ENCODE measurements at regions not wholly inside any gene's neighbourhood (a gene's known extent, or its start where the extent isn't known, plus 50 kb on each side); places are given as distances from the start of the nearest gene placed in this dataset.

DNA sequence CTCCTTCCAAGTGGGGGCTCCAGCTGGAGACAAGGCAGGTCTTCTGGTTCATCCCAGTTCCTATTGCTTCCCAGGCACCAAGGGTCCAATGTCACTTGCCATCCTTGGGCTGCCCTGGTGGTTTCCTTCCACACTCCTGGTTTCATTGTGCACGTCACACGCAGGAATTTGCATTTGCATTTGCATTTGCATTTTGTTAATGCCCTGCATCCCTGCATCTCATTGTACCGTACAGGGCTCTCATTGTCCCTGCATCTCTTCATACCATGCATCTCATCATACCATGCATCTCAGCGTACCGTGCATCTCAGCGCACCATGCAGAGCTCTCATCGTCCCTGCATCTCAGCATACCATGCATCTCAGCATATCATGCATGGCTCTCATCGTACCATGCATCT is 112.2 kb upstream of the SYT13 start:
- DNase-seq (ENCODE audit: low read depth, low spot score), result no peak
- ChIA-PET CTCF (no interaction called here), POLR2A (no interaction called here)
- Histone ChIP-seq H3K9me3 (ENCODE audit: control insufficient read depth, insufficient read depth, low read length) (no peaks in the 10 kb centered on the region), H3K27me3 (ENCODE audit: control insufficient read depth, insufficient read depth, low read length) (peaks cover 2% of the 10 kb centered on the region), H3K27ac (ENCODE audit: low read depth, low read length) (no peak overlapping the region), H3K4me3 (ENCODE audit: low read depth, low read length) (no peak overlapping the region)
- TF ChIP-seq, protein P1, sequence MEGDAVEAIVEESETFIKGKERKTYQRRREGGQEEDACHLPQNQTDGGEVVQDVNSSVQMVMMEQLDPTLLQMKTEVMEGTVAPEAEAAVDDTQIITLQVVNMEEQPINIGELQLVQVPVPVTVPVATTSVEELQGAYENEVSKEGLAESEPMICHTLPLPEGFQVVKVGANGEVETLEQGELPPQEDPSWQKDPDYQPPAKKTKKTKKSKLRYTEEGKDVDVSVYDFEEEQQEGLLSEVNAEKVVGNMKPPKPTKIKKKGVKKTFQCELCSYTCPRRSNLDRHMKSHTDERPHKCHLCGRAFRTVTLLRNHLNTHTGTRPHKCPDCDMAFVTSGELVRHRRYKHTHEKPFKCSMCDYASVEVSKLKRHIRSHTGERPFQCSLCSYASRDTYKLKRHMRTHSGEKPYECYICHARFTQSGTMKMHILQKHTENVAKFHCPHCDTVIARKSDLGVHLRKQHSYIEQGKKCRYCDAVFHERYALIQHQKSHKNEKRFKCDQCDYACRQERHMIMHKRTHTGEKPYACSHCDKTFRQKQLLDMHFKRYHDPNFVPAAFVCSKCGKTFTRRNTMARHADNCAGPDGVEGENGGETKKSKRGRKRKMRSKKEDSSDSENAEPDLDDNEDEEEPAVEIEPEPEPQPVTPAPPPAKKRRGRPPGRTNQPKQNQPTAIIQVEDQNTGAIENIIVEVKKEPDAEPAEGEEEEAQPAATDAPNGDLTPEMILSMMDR (IDR thresholded peaks at IDR 0.05; ENCODE audit: low read depth, low read length), result no peak

DNA sequence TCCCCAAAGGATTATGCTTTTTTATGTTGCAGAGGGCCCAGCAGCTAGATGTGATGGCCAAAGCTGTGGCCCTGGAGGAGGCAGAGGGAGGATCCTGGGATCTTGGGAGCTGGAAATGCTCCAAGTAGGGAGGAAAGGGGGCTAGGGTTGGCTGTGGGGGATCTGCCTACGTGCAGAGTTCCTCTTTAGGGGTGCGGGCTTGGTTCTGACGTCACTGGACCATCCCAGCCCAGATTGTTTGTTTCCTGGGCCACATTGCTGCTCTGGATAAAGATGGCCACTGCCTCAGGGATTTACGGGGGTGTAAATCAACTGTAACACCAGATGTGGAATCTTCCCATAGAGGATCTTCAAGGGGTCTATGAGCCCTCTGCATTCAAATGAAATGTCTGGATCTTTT is 110.3 kb upstream of the SYT13 start:
- ChIA-PET POLR2A (no interaction called here), CTCF (interaction anchor here (1.5 kb wide), 1 partner anchor 25 kb away, joined by 5 read pairs; no protein-coding TSS in a partner anchor)
- Histone ChIP-seq H3K9me3 (ENCODE audit: control insufficient read depth, insufficient read depth, low read length) (no peaks in the 10 kb centered on the region), H3K27ac (ENCODE audit: low read depth, low read length) (no peak overlapping the region), H3K4me3 (ENCODE audit: low read depth, low read length) (no peak overlapping the region), H3K27me3 (ENCODE audit: control insufficient read depth, insufficient read depth, low read length) (peaks cover 7% of the 10 kb centered on the region)
- no peak for DNase-seq (ENCODE audit: low read depth, low spot score)
- TF ChIP-seq, protein P1 (IDR thresholded peaks at IDR 0.05; ENCODE audit: low read depth, low read length), result no peak

DNA sequence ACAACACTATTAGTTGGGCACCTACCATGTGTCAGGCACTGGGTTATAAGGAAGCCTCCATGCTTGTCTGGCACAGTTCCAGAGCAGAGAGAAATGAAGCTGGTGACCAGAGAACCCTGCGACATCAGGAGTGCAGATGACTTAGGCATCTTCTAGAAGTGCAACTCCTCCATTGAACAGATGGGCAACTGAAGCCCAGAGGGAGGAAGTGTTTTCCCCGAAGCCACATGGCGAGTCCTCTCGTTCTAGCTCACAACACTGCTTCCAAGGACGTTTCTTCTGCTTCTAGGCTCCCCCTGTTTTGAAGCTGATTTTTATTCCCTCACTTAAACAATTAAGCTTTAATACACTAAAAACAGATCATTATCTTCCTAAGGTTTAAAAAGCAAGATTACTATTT is 109.8 kb upstream of the SYT13 start:
- no peak overlapping the region for H3K4me3 ChIP-seq (ENCODE audit: low read depth, low read length)
- DNase-seq (ENCODE audit: low read depth, low spot score), result no peak
- no peaks in the 10 kb centered on the region for H3K9me3 ChIP-seq (ENCODE audit: control insufficient read depth, insufficient read depth, low read length)
- ChIA-PET POLR2A (no interaction called here), CTCF (interaction anchor here (1.5 kb wide), 1 partner anchor 25 kb away, joined by 5 read pairs; no protein-coding TSS in a partner anchor)
- no peak overlapping the region for H3K27ac ChIP-seq (ENCODE audit: low read depth, low read length)
- TF ChIP-seq, protein P1 (IDR thresholded peaks at IDR 0.05; ENCODE audit: low read depth, low read length), result no peak
- peaks cover 7% of the 10 kb centered on the region for H3K27me3 ChIP-seq (ENCODE audit: control insufficient read depth, insufficient read depth, low read length)

- ChIA-PET CTCF (interaction anchor here (1.5 kb wide), 1 partner anchor 24 kb away, joined by 5 read pairs; no protein-coding TSS in a partner anchor), POLR2A (no interaction called here)
- TF ChIP-seq, protein P1 (IDR thresholded peaks at IDR 0.05; ENCODE audit: low read depth, low read length), result no peak
- peaks cover 7% of the 10 kb centered on the region for H3K27me3 ChIP-seq (ENCODE audit: control insufficient read depth, insufficient read depth, low read length)
- H3K27ac ChIP-seq (ENCODE audit: low read depth, low read length), result no peak overlapping the region
- no peak overlapping the region for H3K4me3 ChIP-seq (ENCODE audit: low read depth, low read length)
- no peak for DNase-seq (ENCODE audit: low read depth, low spot score)
- H3K9me3 ChIP-seq (ENCODE audit: control insufficient read depth, insufficient read depth, low read length), result no peaks in the 10 kb centered on the region
Observed at GRCh38 chr11:45395421-45395820, 109.3 kb upstream of the SYT13 start.

GRCh38 chr11:45394294-45395085 is 108.3 kb upstream of the SYT13 start:
- DNase-seq (ENCODE audit: low read depth, low spot score), result no peak
- Histone ChIP-seq H3K9me3 (ENCODE audit: control insufficient read depth, insufficient read depth, low read length) (no peaks in the 10 kb centered on the region), H3K27ac (ENCODE audit: low read depth, low read length) (no peak overlapping the region), H3K27me3 (ENCODE audit: control insufficient read depth, insufficient read depth, low read length) (peaks cover 10% of the 10 kb centered on the region), H3K4me3 (ENCODE audit: low read depth, low read length) (no peak overlapping the region)
- ChIA-PET CTCF (no interaction called here), POLR2A (no interaction called here)
- TF ChIP-seq, protein P1 (IDR thresholded peaks at IDR 0.05; ENCODE audit: low read depth, low read length), result no peak
